RCC 7860 (cell line): ENCODE measurements at regions not wholly inside any gene's neighbourhood (a gene's known extent, or its start where the extent isn't known, plus 50 kb on each side); places are given as distances from the start of the nearest gene placed in this dataset.

Experiments
- DNase-seq: peaks from one replicate; pipeline ENCODE4 v3.0.0-alpha.2; 2015; ENCODE audit warnings: low spot score
- FAIRE-seq: peaks from 2 replicates; lab custom pipeline; 2012; peaks lifted over from hg19 to GRCh38; lab: Jason Lieb, UNC

- FAIRE-seq (no peak), DNase-seq (no peak)
Observed at GRCh38 chr4:182973511-182973911, 56.3 kb upstream of the DCTD start.

GRCh38 chr4:182971702-182972101 lies 54.5 kb upstream of the DCTD start:
- no peak for FAIRE-seq
- no peak for DNase-seq

GRCh38 chr4:182969651-182970279 lies 52.6 kb upstream of the DCTD start:
- DNase-seq, result no peak
- FAIRE-seq, result no peak

- DNase-seq (no peak), FAIRE-seq (no peak)
Observed at GRCh38 chr4:182968917-182969650, 51.9 kb upstream of the DCTD start.

GRCh38 chr4:182967403-182967802 lies 50.2 kb upstream of the DCTD start:
- FAIRE-seq, result no peak
- no peak for DNase-seq
